ENCODE measurements at regions not wholly inside any gene's neighbourhood (a gene's known extent, or its start where the extent isn't known, plus 50 kb on each side); places are given as distances from the start of the nearest gene placed in this dataset.

DNA sequence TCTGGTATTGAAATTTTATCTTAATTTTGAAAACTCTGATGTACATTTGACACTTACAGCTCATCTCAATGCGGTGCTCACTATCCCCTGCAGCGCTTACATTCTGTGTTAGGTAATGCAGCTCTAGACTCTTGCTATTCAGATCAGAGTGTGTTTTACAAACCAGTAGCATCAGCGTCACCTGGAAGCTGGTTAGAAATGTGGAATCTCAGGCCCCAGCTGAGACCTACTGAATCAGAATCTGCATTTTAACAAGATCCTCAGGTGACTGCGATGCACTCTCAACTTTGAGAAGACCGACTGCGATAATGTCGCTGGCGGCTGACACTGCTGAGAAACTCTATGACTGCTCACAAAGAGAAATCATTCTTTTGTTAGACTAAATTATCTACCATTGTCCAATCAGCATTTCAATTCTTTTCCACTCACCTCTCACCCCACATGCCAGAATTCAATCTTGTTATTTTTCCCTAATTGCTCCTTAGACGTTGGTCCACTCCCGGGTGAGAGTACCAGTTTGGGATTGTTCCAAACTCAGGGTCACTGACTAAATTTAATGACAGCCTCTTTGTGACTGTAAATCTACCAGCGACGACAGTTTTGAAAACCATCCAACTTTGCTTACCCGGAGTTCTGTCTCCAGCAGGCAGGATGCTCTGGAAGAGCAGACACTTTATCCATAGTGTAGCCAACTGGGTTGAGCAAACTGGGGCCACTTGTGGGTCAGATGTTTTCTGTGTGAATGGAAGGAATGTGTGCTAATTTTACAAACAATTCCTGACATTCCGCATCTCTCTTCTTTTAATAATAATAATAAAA, 140.1 kb upstream of the BTBD3 start:
- TF ChIP-seq MYBL2 (CRISPR knock-in tag; IDR thresholded peaks at IDR 0.05) (no peak), TP53 (CRISPR knock-in tag; IDR thresholded peaks at IDR 0.05) (no peak), CTCF (IDR thresholded peaks at IDR 0.05) (no peak), GRHL2 (CRISPR knock-in tag; IDR thresholded peaks at IDR 0.05; ENCODE audit: insufficient replicate concordance, severe bottlenecking) (no peak), JUN (CRISPR knock-in tag; IDR thresholded peaks at IDR 0.05) (no peak), NR1H2 (CRISPR knock-in tag; IDR thresholded peaks at IDR 0.05) (no peak), ETV6 (CRISPR knock-in tag; IDR thresholded peaks at IDR 0.05) (no peak), ATF3 (CRISPR knock-in tag; conservative IDR thresholded peaks at IDR 0.05) (no peak), AFF4 (CRISPR knock-in tag; IDR thresholded peaks at IDR 0.05; ENCODE audit: borderline replicate concordance) (no peak), ATF2 (CRISPR knock-in tag; IDR thresholded peaks at IDR 0.05; ENCODE audit: borderline replicate concordance, low read depth) (no peak), ZNF121 (CRISPR knock-in tag; IDR thresholded peaks at IDR 0.05) (no peak), HMGXB4 (CRISPR knock-in tag; IDR thresholded peaks at IDR 0.05) (no peak), CREB1 (CRISPR knock-in tag; IDR thresholded peaks at IDR 0.05) (no peak)
- TF ChIP-seq, protein P1, sequence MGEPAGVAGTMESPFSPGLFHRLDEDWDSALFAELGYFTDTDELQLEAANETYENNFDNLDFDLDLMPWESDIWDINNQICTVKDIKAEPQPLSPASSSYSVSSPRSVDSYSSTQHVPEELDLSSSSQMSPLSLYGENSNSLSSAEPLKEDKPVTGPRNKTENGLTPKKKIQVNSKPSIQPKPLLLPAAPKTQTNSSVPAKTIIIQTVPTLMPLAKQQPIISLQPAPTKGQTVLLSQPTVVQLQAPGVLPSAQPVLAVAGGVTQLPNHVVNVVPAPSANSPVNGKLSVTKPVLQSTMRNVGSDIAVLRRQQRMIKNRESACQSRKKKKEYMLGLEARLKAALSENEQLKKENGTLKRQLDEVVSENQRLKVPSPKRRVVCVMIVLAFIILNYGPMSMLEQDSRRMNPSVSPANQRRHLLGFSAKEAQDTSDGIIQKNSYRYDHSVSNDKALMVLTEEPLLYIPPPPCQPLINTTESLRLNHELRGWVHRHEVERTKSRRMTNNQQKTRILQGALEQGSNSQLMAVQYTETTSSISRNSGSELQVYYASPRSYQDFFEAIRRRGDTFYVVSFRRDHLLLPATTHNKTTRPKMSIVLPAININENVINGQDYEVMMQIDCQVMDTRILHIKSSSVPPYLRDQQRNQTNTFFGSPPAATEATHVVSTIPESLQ (CRISPR knock-in tag; IDR thresholded peaks at IDR 0.05) = no peak
